ENCODE measurements at regions not wholly inside any gene's neighbourhood (a gene's known extent, or its start where the extent isn't known, plus 50 kb on each side); places are given as distances from the start of the nearest gene placed in this dataset.

DNA sequence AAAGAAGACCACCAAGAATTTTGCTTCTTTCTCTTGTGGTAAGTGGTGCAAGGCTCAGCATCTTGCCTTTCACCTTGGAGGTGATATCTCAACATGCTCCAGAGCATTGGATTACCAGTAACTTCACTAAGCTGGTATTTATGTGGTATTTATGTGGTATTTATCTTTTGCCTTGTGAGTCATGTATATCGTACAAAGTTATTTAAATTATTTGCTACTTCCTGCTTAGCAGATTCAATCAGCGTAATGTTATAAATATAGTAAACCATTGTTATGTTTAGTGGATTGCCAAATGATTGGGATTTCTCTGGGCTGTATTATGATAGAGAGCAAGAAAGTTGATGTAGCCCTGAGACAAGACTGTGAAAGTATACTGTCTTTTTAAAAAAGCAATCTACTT is 366.4 kb downstream of the IPO8 start:
- peaks cover 0 to 2% (median 0%) of the 10 kb centered on the region in 4 donors for H3K9me3 ChIP-seq (ENCODE audit: control insufficient read depth in 4 of 4, low read length in 3 of 4)
- H3K36me3 ChIP-seq (ENCODE audit: control insufficient read depth in 4 of 4, insufficient read depth in 3 of 4, low read depth in 1 of 4, low read length in 3 of 4) = no peaks in the 10 kb centered on the region
- H3K4me1 ChIP-seq (ENCODE audit: control insufficient read depth in 4 of 4, insufficient read depth in 4 of 4, low read length in 3 of 4) = no peaks in the 10 kb centered on the region
- H3K4me3 ChIP-seq (ENCODE audit: low read depth in 1 of 3, low read length in 3 of 3) = no peak overlapping the region
- no peak overlapping the region for H3K27ac ChIP-seq (ENCODE audit: low read depth in 1 of 2, low read length in 2 of 2)
- WGBS = 87% methylated on average over 2 of the region's 2 CpGs
- TF ChIP-seq HNF4G (IDR thresholded peaks at IDR 0.05) = no peak
- TF ChIP-seq RAD21 (IDR thresholded peaks at IDR 0.05) = no peak
- TF ChIP-seq, protein P1, sequence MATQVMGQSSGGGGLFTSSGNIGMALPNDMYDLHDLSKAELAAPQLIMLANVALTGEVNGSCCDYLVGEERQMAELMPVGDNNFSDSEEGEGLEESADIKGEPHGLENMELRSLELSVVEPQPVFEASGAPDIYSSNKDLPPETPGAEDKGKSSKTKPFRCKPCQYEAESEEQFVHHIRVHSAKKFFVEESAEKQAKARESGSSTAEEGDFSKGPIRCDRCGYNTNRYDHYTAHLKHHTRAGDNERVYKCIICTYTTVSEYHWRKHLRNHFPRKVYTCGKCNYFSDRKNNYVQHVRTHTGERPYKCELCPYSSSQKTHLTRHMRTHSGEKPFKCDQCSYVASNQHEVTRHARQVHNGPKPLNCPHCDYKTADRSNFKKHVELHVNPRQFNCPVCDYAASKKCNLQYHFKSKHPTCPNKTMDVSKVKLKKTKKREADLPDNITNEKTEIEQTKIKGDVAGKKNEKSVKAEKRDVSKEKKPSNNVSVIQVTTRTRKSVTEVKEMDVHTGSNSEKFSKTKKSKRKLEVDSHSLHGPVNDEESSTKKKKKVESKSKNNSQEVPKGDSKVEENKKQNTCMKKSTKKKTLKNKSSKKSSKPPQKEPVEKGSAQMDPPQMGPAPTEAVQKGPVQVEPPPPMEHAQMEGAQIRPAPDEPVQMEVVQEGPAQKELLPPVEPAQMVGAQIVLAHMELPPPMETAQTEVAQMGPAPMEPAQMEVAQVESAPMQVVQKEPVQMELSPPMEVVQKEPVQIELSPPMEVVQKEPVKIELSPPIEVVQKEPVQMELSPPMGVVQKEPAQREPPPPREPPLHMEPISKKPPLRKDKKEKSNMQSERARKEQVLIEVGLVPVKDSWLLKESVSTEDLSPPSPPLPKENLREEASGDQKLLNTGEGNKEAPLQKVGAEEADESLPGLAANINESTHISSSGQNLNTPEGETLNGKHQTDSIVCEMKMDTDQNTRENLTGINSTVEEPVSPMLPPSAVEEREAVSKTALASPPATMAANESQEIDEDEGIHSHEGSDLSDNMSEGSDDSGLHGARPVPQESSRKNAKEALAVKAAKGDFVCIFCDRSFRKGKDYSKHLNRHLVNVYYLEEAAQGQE (IDR thresholded peaks at IDR 0.05) = no peak
- no peak for TF ChIP-seq RXRA (IDR thresholded peaks at IDR 0.05)
- no peak for TF ChIP-seq GABPA (IDR thresholded peaks at IDR 0.05 in 1 of 2, conservative IDR thresholded peaks at IDR 0.05 in 1 of 2)
- no peak for TF ChIP-seq NR2F2 (IDR thresholded peaks at IDR 0.05)
- TF ChIP-seq TAF1 (conservative IDR thresholded peaks at IDR 0.05) = no peak
- TF ChIP-seq EGR1 (IDR thresholded peaks at IDR 0.05; ENCODE audit: low read depth in 2 of 2) = no peak
- TF ChIP-seq JUND (IDR thresholded peaks at IDR 0.05) = no peak
- TF ChIP-seq, protein P2, sequence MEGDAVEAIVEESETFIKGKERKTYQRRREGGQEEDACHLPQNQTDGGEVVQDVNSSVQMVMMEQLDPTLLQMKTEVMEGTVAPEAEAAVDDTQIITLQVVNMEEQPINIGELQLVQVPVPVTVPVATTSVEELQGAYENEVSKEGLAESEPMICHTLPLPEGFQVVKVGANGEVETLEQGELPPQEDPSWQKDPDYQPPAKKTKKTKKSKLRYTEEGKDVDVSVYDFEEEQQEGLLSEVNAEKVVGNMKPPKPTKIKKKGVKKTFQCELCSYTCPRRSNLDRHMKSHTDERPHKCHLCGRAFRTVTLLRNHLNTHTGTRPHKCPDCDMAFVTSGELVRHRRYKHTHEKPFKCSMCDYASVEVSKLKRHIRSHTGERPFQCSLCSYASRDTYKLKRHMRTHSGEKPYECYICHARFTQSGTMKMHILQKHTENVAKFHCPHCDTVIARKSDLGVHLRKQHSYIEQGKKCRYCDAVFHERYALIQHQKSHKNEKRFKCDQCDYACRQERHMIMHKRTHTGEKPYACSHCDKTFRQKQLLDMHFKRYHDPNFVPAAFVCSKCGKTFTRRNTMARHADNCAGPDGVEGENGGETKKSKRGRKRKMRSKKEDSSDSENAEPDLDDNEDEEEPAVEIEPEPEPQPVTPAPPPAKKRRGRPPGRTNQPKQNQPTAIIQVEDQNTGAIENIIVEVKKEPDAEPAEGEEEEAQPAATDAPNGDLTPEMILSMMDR (IDR thresholded peaks at IDR 0.05; ENCODE audit: low read depth, low read length, missing input control) = no peak
- TF ChIP-seq HNF4A (conservative IDR thresholded peaks at IDR 0.05) = no peak
- TF ChIP-seq, protein P3, sequence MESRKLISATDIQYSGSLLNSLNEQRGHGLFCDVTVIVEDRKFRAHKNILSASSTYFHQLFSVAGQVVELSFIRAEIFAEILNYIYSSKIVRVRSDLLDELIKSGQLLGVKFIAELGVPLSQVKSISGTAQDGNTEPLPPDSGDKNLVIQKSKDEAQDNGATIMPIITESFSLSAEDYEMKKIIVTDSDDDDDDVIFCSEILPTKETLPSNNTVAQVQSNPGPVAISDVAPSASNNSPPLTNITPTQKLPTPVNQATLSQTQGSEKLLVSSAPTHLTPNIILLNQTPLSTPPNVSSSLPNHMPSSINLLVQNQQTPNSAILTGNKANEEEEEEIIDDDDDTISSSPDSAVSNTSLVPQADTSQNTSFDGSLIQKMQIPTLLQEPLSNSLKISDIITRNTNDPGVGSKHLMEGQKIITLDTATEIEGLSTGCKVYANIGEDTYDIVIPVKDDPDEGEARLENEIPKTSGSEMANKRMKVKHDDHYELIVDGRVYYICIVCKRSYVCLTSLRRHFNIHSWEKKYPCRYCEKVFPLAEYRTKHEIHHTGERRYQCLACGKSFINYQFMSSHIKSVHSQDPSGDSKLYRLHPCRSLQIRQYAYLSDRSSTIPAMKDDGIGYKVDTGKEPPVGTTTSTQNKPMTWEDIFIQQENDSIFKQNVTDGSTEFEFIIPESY (IDR thresholded peaks at IDR 0.05) = no peak
- TF ChIP-seq, protein P4, sequence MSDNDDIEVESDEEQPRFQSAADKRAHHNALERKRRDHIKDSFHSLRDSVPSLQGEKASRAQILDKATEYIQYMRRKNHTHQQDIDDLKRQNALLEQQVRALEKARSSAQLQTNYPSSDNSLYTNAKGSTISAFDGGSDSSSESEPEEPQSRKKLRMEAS (IDR thresholded peaks at IDR 0.05) = no peak
- no peak for DNase-seq (ENCODE audit: low spot score)
- no peaks in the 10 kb centered on the region for H3K27me3 ChIP-seq (ENCODE audit: control insufficient read depth in 4 of 4, insufficient read depth in 4 of 4, low read length in 3 of 4)
- H3K9ac ChIP-seq (ENCODE audit: low read depth in 1 of 2, low read length in 2 of 2) = no peak overlapping the region

DNA sequence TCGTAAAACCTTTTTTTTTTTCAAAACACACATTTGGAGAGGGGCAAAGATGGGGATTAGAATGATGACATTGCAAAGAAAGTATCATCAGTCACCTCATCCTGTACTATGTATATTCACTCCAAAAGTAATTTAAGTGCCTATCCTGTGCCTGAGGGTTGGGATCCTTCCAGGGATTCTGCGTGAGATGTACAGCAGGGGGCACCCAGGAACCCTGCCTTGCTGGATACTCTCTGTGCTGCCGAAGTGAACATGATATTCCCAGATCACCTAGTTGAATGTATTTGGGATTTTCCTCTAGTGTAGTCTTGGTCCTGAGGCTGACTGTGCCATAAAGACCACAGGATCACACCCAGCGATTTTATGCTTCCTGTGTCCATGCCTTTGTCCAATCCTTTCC is 372.7 kb downstream of the IPO8 start:
- Histone ChIP-seq H3K36me3 (ENCODE audit: control insufficient read depth in 4 of 4, insufficient read depth in 3 of 4, low read depth in 1 of 4, low read length in 3 of 4) (no peaks in the 10 kb centered on the region), H3K27ac (ENCODE audit: low read depth in 1 of 2, low read length in 2 of 2) (no peak overlapping the region), H3K27me3 (ENCODE audit: control insufficient read depth in 4 of 4, insufficient read depth in 4 of 4, low read length in 3 of 4) (no peaks in the 10 kb centered on the region), H3K9ac (ENCODE audit: low read depth in 1 of 2, low read length in 2 of 2) (no peak overlapping the region), H3K9me3 (ENCODE audit: control insufficient read depth in 4 of 4, low read length in 3 of 4) (peaks cover 0 to 3% (median 1%) of the 10 kb centered on the region in 4 donors), H3K4me1 (ENCODE audit: control insufficient read depth in 4 of 4, insufficient read depth in 4 of 4, low read length in 3 of 4) (no peaks in the 10 kb centered on the region), H3K4me3 (ENCODE audit: low read depth in 1 of 3, low read length in 3 of 3) (no peak overlapping the region)
- 63% methylated on average over 4 of the region's 4 CpGs for WGBS
- DNase-seq (ENCODE audit: low spot score) = no peak
- TF ChIP-seq YY1 (IDR thresholded peaks at IDR 0.05) (no peak), HNF4G (IDR thresholded peaks at IDR 0.05) (no peak), RAD21 (IDR thresholded peaks at IDR 0.05) (peak; percentile 9 to 23)
